NB4 (cell line): ENCODE measurements at regions not wholly inside any gene's neighbourhood (a gene's known extent, or its start where the extent isn't known, plus 50 kb on each side); places are given as distances from the start of the nearest gene placed in this dataset.

ENCODE experiments used
- CTCF ChIP-seq: IDR thresholded peaks from one replicate; pipeline ENCODE4 v1.5.1; 2012; ENCODE audit warnings: low read depth, low read length
- MAX ChIP-seq: IDR thresholded peaks from 2 replicates; pipeline ENCODE4 v1.6.1; 2011; ENCODE audit warnings: low read depth, low read length
- POLR2A ChIP-seq: IDR thresholded peaks from 2 replicates; pipeline ENCODE4 v1.6.1; 2011; ENCODE audit warnings: mild to moderate bottlenecking; ENCODE audit not compliant: insufficient read length; ENCODE audit errors: extremely low read depth

- TF ChIP-seq CTCF (no peak), POLR2A (no peak), MAX (no peak)
These were observed 1080.2 kb downstream of the SUCLG1 start for GRCh38 chr2:83378921-83379320.
